NCI-H146 treated with DMSO at 0.1 percent for 48 hours (cell line): ENCODE measurements at regions not wholly inside any gene's neighbourhood (a gene's known extent, or its start where the extent isn't known, plus 50 kb on each side); places are given as distances from the start of the nearest gene placed in this dataset.

Source experiments
- DNase-seq: peaks from one replicate; lab custom pipeline; 2025; ENCODE audit not compliant: unreplicated experiment; lab: John Stamatoyannopoulos, UW

DNA sequence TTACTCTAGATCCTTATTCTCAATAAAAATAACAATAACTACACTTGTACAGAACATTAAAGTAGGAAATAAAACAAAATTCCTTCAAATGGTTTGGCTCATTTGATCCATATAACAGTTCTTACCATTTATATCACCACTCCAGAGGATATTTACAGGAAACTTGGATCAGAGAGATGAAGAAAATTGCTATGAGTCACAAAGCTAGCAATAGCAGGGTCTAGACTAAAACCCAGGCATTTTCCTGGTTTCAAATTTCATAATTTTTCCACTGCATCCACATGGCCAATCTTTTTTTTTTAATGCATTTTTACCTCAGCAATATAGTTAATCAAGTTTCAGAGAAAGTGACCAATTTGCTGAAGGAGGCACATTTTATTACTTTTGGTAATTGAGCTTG is 299.2 kb downstream of the ELAVL2 start:
- no peak for DNase-seq

DNA sequence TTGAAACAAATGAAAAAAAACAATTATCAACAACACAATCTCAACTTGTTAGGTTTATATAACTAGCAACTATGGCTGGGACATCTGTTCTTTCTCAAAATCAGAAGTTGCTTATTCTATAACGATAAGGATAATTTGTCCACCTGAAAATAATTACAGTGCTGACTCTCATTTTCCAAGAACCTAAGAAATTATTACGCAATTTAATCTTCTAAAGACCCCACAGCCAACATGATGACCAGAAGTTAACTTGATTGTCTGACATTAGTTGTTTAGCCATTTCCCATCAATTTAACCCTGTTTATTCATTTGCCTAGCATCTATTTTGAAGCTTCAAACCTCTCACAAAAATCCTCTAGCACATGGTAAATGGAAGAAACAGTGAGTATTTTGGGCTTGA is 293.8 kb downstream of the ELAVL2 start:
- no peak for DNase-seq

DNA sequence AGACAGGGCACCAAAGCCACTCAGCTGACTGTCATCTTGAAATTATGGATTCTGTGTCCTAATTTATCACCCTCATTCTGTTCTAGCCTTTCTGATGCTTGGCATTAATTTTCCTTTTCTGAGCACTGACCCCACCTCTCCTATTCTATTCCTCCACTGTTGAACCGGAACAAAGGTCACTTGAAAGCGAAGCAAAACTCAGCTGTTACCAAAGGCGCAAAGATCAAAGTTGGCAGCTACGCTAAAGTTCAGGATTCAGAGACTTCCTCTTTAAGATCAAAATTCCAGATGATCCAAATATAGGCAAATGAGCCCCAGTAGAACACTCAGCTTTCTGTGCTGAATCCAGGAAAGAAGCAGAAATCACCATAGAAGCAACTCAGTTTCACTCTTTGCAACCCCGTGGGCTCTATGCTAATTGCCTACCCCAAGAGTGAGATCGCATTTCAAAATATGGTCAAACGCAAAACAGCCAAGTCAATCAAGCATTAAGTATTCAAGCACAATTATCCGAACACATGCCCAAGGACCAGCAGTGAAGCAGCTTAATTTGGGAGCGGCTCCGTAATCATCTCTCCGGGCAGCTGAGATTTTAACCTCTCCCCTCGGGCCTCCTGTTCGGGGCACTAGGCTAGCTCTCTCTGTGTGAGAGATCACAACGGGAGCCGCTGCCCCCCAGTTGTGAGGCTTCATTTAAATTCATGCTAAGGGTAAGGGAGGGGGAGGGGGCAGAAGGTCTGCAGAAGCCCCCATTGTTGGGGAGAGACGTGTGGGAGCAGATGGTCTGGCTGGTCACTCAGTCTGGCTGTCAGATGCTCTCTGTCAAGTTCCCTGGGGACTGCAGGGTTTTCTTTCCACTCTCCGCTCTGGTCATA is 288.6 kb downstream of the ELAVL2 start:
- peak; percentile 20 for DNase-seq

DNA sequence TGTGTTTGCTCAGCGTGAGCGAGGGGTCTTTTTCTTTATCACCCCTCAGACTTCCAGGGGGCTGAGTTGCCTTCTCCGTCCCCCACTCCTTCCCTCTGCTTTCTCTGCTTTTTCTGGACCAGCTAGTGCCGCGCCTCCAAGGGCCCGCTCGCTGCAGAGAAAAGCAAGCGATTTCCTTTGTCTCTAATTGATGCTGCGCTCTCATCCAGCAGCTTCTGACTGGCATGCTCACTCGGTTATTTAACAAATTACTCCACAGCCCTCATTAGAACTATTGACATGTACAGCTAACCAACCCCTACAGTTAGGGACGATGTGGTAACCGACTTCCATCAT is 288.0 kb downstream of the ELAVL2 start:
- DNase-seq, result peak; percentile 57

DNA sequence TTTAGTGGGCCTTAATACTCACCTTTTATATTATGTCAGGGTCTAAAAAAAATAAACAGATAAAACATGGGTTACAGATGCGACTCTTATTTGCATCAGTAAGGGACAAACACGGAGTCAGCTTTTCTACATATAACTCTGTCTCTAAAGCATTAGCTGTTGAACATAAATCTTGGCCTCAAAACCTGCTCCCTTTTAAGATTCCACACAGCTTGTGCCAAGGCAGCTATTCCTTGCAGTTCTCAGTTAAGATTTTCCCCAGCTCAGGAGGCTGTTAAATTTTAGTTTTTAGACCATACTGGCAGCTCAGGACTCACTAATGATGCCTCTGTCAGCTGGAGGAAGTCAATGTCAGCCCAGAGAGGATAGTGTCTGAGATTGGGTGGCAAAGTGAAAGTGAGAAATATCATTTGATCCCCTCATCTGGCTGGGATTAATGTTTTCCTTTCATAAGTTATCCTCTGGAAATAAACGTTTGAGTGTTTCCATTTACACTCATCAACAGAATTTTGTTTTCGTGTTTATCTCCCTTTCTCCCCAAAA is 287.5 kb downstream of the ELAVL2 start:
- DNase-seq, result no peak

DNA sequence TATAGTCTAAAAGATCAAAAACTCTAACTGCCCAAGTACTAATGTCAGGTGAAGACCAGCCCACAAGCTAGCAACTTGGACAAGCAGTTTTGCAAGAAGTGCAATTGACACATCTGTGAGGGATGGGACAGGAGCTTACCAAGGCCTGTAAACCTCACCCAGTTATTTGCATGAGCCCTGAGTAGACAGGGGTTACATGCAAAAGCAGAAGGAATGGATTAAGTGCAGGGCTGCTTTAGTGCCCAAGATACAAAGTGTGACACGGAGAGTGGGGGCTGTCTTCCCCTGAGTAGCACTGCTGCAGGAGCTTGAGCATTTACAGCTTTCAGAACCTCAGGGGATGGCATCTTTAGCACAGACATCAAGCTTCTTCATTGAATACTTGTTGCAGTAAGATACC is 286.7 kb downstream of the ELAVL2 start:
- no peak for DNase-seq

DNA sequence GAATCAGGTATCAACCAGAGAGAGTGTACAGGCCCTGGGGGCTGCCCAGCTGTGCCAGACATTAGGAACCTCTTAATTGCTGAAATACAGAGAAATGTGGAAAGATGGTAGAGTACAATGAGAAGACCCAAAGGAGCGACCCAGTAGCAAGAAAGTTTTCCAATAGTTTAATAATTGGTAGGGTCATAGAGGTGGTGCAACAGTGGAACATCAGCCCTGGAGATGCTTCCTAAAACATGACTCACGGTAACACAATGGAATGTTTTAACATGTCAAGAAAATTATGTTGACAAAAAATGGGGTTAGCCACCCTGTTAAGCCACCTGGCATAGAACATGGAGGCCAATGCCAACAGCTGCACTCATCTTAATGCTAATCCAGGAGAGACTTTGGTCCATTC is 284.1 kb downstream of the ELAVL2 start:
- no peak for DNase-seq

DNA sequence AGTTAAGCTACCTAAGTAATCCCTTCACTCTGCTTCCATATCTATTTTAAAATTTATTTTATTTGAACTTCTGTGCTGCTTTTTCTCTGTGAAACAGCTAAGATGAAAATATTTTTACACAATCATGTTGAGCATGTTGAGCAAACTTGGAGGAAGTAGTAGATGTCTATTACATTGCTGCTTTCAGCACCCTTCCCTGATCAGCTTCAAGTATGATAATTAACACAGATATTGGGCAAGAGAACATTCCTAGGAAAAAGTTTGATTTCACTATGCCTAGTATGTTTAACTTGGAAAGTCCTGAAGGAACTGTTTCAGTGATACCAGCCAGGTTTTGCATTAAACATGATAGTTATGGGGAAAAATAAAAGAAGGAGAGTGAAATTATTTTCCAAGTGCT is 283.6 kb downstream of the ELAVL2 start:
- no peak for DNase-seq

DNA sequence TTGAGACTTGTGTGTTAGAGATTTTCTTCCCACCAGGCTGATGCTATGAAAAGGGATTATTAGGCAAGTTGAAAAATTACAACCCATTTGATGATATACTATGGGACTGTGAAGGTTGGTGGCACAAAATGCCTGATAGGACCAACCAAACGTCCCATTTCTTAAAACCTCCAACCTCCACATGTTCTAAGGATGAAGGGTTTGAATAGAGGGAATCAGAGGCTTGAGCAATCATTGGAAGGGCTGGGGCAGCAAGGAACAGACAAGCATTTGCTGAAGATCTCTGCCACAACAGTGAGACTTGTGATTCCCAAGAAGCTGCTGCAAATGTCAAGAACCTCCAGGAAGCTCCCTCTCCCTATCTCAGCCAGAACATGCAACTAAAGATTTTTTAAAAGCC is 283.1 kb downstream of the ELAVL2 start:
- no peak for DNase-seq

DNA sequence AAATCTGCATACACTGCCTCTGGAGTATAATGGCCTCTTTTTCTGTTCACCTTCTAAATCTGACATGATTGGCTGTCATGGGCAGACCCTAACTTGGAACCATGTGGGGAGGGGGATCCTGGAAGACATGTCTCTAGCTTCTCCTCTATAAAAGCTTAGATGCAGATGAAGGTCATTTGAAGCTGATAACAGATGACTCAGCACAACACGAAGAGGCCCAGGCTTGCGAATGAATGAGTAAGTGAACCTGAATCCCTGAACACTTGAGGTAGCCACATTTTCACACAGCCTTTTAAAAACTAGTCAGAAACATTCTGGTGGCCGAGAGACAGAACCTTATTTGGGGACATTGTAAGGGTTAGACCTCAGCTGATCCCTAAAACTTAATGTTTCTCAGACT is 282.6 kb downstream of the ELAVL2 start:
- no peak for DNase-seq

DNA sequence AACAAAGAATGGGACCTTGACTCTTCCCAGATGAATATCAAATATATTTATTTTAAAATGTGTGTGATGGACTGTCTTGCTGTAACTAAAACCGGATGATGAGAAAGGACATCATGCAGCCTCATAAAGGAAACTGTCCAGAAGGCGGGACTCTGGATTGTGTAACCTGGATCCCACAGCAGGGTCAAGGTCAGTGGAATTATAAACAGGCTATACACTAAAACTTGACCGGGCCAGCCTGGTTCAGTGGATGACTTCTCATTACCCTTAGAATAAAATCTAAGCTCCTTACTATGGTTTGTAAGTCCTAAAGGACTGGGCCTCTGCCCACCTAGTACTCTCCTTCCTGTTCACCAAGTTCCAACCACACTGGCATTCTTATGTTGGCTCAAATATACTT is 280.3 kb downstream of the ELAVL2 start:
- no peak for DNase-seq

DNA sequence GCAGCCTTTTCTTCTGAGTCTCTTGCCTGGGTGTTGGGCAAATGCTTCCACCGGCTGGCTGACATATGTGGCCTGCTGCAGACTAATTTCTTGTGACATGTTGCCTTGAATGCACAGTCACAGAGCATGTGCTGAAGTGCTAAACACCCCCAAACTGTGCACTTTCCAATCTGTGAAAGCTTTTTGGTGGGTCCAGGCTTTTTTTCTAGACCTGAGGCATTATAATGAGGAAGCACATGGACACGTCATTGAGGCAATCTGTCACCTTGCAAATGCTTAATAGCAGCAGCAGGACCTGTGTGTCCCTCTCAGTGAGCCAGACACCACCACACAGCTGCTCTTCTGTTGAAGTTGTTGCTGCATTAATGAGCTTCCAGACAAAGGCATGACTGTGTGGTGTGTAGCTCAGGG is 274.7 kb downstream of the ELAVL2 start:
- peak; percentile 23 for DNase-seq

DNA sequence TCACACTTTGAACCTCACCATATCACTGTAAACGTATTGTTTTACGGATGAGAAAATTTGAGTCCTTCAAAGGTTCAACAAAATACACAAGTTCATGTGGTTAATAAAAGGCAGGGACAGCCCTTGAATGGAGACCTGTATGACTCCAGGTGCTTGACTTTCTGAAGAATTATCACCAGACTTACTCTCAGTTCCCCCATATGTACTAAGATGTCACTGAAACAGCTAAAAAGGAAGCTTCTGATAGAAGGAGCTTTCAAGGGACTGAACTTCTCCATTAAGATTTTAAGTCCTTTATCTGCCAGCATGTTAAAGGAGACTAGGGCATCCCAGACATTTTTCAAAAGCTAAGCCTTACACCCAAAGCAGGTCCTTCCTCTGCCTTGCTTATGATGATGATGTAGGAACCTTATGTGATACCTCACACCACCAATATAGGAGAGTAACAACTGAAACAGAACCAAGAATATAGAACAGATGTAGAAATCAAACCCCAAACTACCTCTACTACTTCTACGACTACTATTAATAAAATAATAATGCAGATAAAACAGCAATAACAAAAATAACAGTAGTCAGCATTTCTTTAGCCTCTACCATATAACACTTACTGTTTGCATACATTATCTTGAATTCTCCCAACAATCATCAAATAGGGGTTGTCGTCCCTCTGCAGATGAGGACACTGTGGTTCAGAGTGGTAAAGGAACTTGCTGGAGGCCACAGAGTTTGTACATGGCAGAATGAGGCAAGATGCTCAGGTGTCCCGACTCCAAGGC is 273.9 kb downstream of the ELAVL2 start:
- no peak for DNase-seq

DNA sequence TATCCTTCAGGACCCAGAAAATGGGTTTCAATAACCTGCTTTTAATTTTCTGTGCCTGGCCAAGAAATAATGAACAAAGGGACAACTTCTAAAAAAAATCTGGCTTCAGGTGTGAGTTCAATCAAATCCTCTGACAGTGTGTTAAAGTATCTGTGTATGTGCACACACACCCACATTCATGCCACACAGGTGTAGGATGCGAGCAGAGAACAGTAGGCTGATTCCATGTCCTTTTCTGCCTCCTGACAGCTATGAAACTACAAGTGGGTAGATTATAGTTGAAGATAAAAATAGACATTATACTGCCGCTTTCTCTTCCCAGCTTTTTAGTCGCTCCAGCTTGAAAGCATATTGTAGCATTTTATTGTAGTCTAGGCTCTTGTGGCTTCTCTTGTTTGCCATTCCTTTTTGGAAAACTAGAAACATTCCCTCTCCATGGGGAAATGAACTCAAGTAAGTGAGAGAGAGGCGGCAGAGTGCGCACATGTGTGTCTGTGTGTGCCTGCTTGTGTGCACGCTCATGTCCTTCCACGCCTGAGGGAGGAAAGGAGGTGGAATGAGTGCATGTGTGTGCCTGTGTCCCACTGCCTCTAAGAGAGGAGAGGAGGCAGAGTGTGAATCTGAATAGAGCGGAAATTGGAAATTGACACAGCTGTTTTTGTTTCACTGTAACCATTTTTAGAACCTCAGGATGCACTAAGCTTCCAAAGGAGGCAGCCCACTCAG is 273.0 kb downstream of the ELAVL2 start:
- no peak for DNase-seq

DNA sequence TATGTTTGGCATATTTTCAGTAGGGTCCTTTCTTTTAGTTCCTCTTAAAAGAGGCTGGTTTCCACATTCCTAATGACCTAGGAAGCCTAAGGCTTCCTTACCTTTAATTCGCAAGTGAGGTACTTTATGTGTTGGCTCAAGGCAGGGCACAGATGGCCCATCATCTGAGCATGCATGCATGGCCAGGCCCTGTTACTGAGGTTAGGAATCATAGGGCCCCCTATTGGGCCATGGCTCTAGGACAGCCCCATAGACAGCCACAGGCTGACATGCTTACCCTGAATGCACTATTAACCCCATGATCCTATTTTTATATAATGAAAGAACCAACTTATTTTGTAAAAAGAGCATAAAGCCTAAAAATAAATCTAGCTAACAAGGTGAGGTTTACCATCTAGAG is 271.4 kb downstream of the ELAVL2 start:
- no peak for DNase-seq

DNA sequence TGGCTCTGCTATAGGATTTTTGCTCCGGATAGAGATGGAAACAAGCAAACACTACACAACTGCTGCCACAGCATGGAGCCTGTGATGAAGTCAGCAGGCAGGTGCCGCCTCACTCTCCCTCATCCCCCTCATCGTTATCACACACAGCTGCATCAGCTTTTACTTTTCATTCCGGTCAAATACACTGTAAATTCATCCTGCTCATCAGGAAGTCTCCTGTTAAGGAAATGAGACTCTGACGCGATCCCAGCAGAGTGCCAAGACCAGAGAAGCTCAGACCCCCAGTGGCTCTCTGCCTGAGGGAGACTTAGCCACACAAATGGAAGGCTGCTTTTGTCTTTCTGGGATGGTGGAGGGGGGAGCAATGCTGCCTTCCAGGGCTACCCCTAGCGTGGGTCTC is 270.2 kb downstream of the ELAVL2 start:
- peak; percentile 84 for DNase-seq

DNA sequence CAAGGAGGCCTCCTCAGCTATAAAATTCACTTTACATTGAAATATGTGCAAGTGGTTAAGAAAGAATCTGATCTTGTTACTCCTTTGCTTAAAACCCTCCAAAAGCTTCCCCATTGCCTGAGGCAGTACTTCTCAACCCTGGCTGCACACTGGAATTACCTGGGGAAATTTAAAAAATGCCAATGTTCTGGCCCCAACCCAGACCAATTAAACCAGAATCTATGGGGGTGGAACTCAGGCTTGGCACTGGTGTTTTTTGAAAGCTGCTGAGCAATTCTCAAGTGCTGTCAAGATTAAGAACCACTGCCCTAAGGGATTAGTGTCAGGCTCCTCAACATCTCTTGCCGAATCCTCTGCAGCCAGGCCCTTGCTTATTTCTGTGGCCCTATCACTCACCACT is 269.6 kb downstream of the ELAVL2 start:
- DNase-seq, result no peak

DNA sequence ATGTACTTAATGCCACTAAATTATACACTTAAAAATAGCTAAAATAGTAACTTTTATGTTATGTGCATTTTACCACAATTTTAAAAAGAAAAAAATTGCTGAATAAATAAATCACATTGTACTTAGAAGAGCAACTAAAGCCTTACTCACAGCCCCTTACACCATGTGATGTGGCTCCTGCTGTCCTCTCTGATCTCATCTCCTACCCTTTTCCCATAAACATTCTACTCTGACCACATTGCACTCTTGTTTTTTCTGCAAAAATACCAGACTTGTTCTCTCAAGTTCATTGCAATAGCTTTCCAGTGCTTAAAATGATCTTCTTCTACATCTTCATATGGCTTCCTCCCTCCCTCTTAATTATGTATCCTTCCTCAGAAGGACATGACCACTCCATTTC is 268.4 kb downstream of the ELAVL2 start:
- no peak for DNase-seq

DNA sequence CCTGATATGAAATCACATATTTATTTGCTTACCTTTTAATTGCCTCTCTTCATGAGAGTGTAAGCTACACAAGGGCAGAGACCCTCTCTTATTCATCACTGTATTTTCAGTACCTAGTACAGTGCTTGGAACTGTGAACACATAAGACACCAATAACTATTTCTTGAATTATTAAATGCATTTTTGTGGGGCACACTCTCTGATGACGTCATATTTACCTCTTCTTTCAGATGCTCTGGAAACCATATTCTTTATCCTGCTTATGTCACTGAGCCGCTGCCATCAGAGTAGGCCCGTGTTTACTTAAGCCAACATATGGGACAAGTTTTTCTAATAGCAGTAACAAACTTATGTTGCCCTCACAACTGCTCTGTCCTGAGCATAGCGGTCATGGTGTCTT is 266.5 kb downstream of the ELAVL2 start:
- DNase-seq, result no peak

DNA sequence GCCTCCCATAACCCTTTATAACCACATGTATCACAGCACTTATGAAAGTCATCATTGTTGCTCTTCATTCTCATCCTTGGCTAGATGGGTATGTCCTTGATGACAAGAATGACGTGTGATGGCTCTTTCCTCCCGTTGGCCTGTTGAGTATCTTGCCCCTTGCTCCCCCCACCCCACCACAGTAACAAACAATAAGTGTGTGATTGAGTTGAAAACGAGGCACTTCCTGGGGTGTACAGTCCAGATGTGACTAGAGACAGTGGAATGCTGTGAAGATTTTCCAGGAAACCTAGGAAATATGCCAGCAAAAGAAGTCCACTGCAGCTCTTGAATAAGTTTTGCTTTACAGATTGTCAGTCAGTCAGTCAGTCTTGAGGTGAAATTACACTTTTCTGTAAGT is 262.5 kb downstream of the ELAVL2 start:
- DNase-seq, result no peak

DNA sequence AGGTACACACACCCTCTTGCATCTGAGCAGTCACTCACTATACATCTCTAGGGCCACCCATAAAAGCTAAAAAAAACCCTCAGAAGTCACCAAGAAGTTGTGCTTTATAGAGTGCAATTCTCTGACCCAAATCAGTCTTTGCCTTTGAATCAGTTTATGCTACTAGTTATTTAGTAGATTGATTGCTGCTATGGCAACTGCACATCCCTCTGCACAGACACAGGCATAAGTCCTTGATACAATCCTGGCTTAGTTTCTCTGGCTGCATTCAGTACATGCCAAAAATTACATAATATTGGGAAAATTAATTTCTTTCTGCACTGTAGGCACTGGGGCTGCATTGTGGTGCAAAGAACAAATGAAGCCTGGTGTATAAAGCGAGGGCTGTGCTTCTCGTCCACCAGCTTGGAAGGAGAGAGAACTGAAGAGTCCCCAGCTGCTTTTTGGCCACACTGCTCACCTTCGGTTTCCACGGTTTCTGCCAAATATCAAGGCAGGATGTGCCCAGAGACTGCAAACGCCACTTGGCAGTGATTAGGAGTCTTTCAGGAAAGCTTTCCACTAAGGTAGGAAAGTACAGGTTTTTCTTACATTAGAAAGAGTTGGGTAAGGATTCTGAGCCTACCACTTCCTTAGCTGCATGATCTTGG is 258.4 kb downstream of the ELAVL2 start:
- no peak for DNase-seq
